PC-9 (cell line): ENCODE measurements at regions not wholly inside any gene's neighbourhood (a gene's known extent, or its start where the extent isn't known, plus 50 kb on each side); places are given as distances from the start of the nearest gene placed in this dataset.

Source experiments
- BruUV-seq: library from RNA; stranded (reverse); fragments of 400-500 nt; replicated peaks from 2 replicates; lab custom pipeline; 2021; lab: Mats Ljungman, UMichigan
- CTCF ChIA-PET: fragments of 300-600 bp; sonication (Branson Sonifier 250); formaldehyde crosslinking; loops from one replicate; lab custom pipeline; 2022; ENCODE audit warnings: antibody characterized with exemption; lab: Charles Lee
- POLR2A ChIA-PET: fragments of 300-600 bp; sonication (Branson Sonifier 250); formaldehyde crosslinking; loops from one replicate; lab custom pipeline; 2022; ENCODE audit warnings: antibody characterized with exemption; ENCODE audit not compliant: unreplicated experiment; lab: Charles Lee
- DNase-seq, 2 experiments: peaks; one replicate each; pipeline versions ENCODE4 v3.0.0 to v3.0.0-alpha.2; 2015 to 2022; ENCODE audit warnings: mixed read lengths in 1 of 2
- H2AFZ ChIP-seq: fragments of 200-600 bp; sonication (generic); 2 replicates; pipeline ENCODE4 v1.8.1; 2017; ENCODE audit warnings: antibody characterized with exemption
- H3F3A ChIP-seq: fragments of 200-600 bp; sonication (generic); 2 replicates; pipeline ENCODE4 v1.8.1; 2017; ENCODE audit warnings: antibody characterized with exemption, mild to moderate bottlenecking, low read depth; ENCODE audit not compliant: insufficient read depth
- H3K27ac ChIP-seq: fragments of 200-600 bp; sonication (generic); 2 replicates; pipeline ENCODE4 v1.6.1; 2016; ENCODE audit warnings: mixed run types
- H3K27me3 ChIP-seq: fragments of 200-600 bp; sonication (generic); 2 replicates; pipeline ENCODE4 v1.6.1; 2016; ENCODE audit warnings: low read depth, mixed run types; ENCODE audit not compliant: insufficient read depth
- H3K36me3 ChIP-seq: fragments of 200-600 bp; sonication (generic); 2 replicates; pipeline ENCODE4 v1.6.1; 2016; ENCODE audit warnings: low read depth, mixed run types
- H3K4me1 ChIP-seq: fragments of 200-600 bp; sonication (generic); replicated peaks from 2 replicates; pipeline ENCODE4 v1.6.1; 2016; ENCODE audit warnings: mixed run types; ENCODE audit not compliant: insufficient read depth
- H3K4me2 ChIP-seq: fragments of 200-600 bp; sonication (generic); 2 replicates; pipeline ENCODE4 v1.6.1; 2017; ENCODE audit warnings: mixed run types
- H3K4me3 ChIP-seq: fragments of 200-600 bp; sonication (generic); 2 replicates; pipeline ENCODE4 v1.6.1; 2016; ENCODE audit warnings: mixed run types
- H3K79me2 ChIP-seq: fragments of 200-600 bp; sonication (generic); 2 replicates; pipeline ENCODE4 v1.6.1; 2017; ENCODE audit warnings: low read depth, mixed run types
- H3K9me2 ChIP-seq: fragments of 200-600 bp; sonication (generic); 2 replicates; pipeline ENCODE4 v1.8.1; 2017; ENCODE audit warnings: mild to moderate bottlenecking; ENCODE audit not compliant: insufficient read depth
- H3K9me3 ChIP-seq: fragments of 200-600 bp; sonication (generic); 2 replicates; pipeline ENCODE4 v1.8.1; 2016; ENCODE audit warnings: low read depth; ENCODE audit not compliant: insufficient read depth
- H4K20me1 ChIP-seq: fragments of 200-600 bp; sonication (generic); 2 replicates; pipeline ENCODE4 v1.8.1; 2017; ENCODE audit not compliant: insufficient read depth
- EZH2 ChIP-seq: fragments of 200-600 bp; sonication (generic); IDR thresholded peaks from 2 replicates; pipeline ENCODE4 v1.8.0; 2017; ENCODE audit warnings: antibody characterized with exemption, low read depth
- intact Hi-C: fragments of 100-400 bp; cut with micrococcal nuclease; formaldehyde crosslinking; loops from one replicate; pipeline ENCODE4 v1.10.0; 2022; ENCODE audit not compliant: unreplicated experiment
- TF ChIP-seq, protein P1 (sequence below): fragments of 200-600 bp; sonication (generic); conservative IDR thresholded peaks from 2 replicates; pipeline ENCODE4 v1.6.1; 2017; ENCODE audit warnings: mixed run types, antibody characterized with exemption, mild to moderate bottlenecking, moderate library complexity

DNA sequence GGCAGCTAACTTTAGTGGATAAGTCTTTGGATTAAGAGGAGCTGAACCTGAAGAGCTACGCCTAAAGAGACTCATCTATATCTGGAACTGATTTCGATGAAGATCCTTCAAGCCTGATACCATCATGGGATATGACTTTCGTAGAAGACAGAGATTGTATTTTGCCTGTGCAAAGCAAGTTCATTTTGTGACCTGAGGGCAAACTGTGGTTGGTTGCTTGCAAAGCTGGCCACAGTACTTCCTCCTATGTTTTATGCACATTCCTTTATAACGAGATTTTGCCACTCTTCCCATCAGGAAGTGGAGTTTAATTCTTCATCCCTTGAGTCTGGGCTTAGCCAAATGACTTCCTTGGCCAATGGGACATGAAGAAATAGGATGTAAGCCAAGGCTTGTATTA, 519.3 kb upstream of the NR3C2 start:
- no TSS peak for BruUV-seq
- Histone ChIP-seq H3K9me3 (no peaks in the 10 kb centered on the region), H3K79me2 (no peaks in the 10 kb centered on the region), H3K36me3 (no peaks in the 10 kb centered on the region), H3K4me3 (no peak overlapping the region), H4K20me1 (no peaks in the 10 kb centered on the region), H3K27me3 (no peaks in the 10 kb centered on the region), H3K4me1 (no peaks in the 10 kb centered on the region), H3K9me2 (no peaks in the 10 kb centered on the region), H3K27ac (no peak overlapping the region), H3F3A (no peaks in the 10 kb centered on the region), H2AFZ (no peak overlapping the region), H3K4me2 (no peak overlapping the region)
- no peak for DNase-seq
- intact Hi-C loops = no loop called here
- CTCF ChIA-PET = no interaction called here
- POLR2A ChIA-PET = no interaction called here
- TF ChIP-seq, protein P1, sequence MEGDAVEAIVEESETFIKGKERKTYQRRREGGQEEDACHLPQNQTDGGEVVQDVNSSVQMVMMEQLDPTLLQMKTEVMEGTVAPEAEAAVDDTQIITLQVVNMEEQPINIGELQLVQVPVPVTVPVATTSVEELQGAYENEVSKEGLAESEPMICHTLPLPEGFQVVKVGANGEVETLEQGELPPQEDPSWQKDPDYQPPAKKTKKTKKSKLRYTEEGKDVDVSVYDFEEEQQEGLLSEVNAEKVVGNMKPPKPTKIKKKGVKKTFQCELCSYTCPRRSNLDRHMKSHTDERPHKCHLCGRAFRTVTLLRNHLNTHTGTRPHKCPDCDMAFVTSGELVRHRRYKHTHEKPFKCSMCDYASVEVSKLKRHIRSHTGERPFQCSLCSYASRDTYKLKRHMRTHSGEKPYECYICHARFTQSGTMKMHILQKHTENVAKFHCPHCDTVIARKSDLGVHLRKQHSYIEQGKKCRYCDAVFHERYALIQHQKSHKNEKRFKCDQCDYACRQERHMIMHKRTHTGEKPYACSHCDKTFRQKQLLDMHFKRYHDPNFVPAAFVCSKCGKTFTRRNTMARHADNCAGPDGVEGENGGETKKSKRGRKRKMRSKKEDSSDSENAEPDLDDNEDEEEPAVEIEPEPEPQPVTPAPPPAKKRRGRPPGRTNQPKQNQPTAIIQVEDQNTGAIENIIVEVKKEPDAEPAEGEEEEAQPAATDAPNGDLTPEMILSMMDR = no peak
- no peak for TF ChIP-seq EZH2

DNA sequence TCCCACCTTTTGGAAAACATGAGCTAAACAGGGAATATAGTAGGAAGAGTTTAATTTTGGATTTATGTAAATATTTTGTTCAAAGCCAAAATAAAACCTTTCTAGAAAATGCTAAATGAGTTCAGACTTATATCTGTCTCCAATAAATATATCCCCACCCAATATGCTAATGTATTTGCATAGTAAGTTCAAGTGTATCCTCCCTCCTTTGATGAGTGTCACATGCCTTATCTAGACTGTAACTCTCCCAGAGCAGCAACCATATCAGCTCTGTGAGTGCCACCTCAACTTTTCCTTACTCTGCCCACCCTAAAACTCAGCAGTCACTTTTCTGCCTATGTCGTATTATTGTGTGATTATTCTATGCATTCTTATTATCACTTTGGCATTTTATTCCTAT, 516.1 kb upstream of the NR3C2 start:
- Histone ChIP-seq H3K27ac (no peak overlapping the region), H4K20me1 (no peaks in the 10 kb centered on the region), H3K9me3 (no peaks in the 10 kb centered on the region), H3K4me3 (no peak overlapping the region), H3K27me3 (no peaks in the 10 kb centered on the region), H2AFZ (no peak overlapping the region), H3K9me2 (no peaks in the 10 kb centered on the region), H3K36me3 (no peaks in the 10 kb centered on the region), H3K79me2 (no peaks in the 10 kb centered on the region), H3K4me2 (no peak overlapping the region), H3K4me1 (peaks cover 16% of the 10 kb centered on the region; the same call in 1 of the 2 replicates), H3F3A (no peaks in the 10 kb centered on the region)
- intact Hi-C loops = no loop called here
- CTCF ChIA-PET = no interaction called here
- no peak for DNase-seq
- no TSS peak for BruUV-seq
- POLR2A ChIA-PET = no interaction called here
- TF ChIP-seq, protein P1 = no peak
- TF ChIP-seq EZH2 = no peak

DNA sequence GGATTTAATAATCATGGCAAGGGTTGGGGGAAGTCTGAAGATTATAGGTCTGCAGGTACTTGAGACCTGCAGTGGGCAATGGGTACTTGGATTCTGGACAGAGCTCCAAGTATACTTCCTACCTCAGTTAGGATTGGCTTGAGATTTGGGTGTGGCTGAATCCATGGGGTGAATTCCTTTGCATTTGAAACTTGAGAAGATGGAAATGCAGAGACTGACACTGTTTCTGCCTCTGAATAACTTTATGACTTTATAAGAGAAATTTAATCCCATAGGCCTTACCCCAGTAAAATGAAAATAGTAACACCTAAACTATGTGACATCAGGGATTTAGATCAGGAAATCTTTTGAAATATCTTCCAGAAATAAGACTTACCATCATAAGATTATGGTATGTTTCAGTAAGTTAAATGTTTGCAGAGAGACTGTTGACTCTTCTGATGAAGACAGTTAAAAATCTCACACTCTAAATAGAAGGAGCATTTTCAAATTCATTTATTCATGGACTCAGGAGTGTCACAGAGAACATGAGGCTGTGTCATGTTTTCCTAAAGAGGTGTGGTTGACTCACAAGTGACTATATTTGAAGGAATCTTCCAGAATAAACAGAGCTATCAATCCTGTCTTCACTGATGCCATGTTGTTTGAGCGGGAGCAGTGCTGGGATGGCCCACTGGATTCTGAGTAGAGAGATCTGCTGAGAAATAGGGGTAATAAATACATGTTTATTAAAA, 513.5 kb upstream of the NR3C2 start:
- intact Hi-C loops = no loop called here

More for the DNA sequence above, 513.5 kb upstream of the NR3C2 start:
- H3K9me3 ChIP-seq = no peaks in the 10 kb centered on the region
- POLR2A ChIA-PET = interaction anchor here (0.6 kb wide), 1 partner anchor 158 kb away, joined by 3 read pairs; no protein-coding TSS in a partner anchor
- H2AFZ ChIP-seq = no peak overlapping the region
- CTCF ChIA-PET = no interaction called here
- no TSS peak for BruUV-seq
- no peaks in the 10 kb centered on the region for H3K36me3 ChIP-seq
- no peak overlapping the region for H3K4me2 ChIP-seq
- no peak overlapping the region for H3K4me3 ChIP-seq
- H3K27ac ChIP-seq = 0 out of 2 replicates have a peak overlapping the region, but pooled peaks have one; percentile 39
- H3K9me2 ChIP-seq = no peaks in the 10 kb centered on the region
- no peaks in the 10 kb centered on the region for H3K79me2 ChIP-seq
- H4K20me1 ChIP-seq = no peaks in the 10 kb centered on the region
- no peak for DNase-seq
- no peaks in the 10 kb centered on the region for H3K27me3 ChIP-seq
- TF ChIP-seq, protein P1 = no peak
- TF ChIP-seq EZH2 = no peak
- H3K4me1 ChIP-seq = peaks cover 16% of the 10 kb centered on the region; the same call in 1 of the 2 replicates
- H3F3A ChIP-seq = no peaks in the 10 kb centered on the region
